HFF-Myc (cell line): ENCODE measurements at regions not wholly inside any gene's neighbourhood (a gene's known extent, or its start where the extent isn't known, plus 50 kb on each side); places are given as distances from the start of the nearest gene placed in this dataset.

ENCODE experiments used
- DNase-seq: peaks from one replicate; pipeline ENCODE4 v3.0.0-alpha.2; 2011; ENCODE audit warnings: low read depth; ENCODE audit errors: extremely low read depth
- H3K4me3 ChIP-seq: replicated peaks from 2 replicates; pipeline ENCODE4 v1.5.1; 2011; ENCODE audit warnings: low read depth, mild to moderate bottlenecking, control low read depth, low read length
- CTCF ChIP-seq: IDR thresholded peaks from 2 replicates; pipeline ENCODE4 v1.5.1; 2012; ENCODE audit warnings: mild to moderate bottlenecking, low read depth, low read length, control low read depth; ENCODE audit errors: missing control alignments

DNA sequence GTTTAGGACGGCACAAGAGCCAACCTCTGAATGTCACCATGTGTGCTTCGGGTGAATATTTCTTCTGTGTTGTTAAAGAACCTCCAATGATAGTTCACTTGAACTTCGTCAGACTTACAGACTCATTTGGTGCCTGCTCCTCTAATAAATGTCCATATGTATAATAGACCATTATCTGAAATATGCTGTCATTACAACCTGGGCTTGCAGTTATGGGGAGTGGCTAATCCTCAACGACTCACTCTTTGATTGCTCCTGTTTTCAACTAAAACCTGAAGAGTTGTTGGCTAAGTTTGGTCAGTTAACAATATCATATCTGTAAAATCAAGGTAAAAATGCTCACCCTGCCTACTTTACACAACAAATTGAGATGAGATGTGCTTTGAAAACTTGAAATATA lies 298.7 kb upstream of the PTGER4 start:
- H3K4me3 ChIP-seq = no peak overlapping the region
- no peak for TF ChIP-seq CTCF
- no peak for DNase-seq

- no peak for DNase-seq
Measured at GRCh38 chr5:40378396-40379177, 301.1 kb upstream of the PTGER4 start.

DNA sequence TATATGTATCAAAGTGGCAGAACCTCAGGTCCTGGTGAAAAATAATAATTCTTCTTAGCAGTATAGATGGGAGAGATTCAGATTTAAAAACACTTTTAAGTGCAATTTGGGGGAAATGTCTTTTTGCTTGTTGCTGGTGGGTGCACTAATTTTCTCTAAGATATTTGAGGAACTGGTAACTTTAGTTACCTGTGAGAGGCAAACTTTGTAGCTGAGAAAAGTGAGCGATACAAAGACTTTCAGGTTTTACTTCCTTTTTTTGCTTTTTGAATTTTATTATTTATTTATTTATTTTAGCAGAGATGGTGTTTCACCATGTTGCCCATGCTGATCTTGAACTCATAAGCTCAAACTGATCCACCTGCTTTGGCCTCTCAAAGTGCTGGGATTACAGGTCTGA lies 303.1 kb upstream of the PTGER4 start:
- TF ChIP-seq CTCF = no peak
- DNase-seq = no peak

More at GRCh38 chr5:40378396-40379177, 301.1 kb upstream of the PTGER4 start:
- TF ChIP-seq CTCF = no peak
- no peak overlapping the region for H3K4me3 ChIP-seq

GRCh38 chr5:40374853-40375252 lies 304.9 kb upstream of the PTGER4 start:
- no peak overlapping the region for H3K4me3 ChIP-seq
- DNase-seq = no peak
- TF ChIP-seq CTCF = no peak

More for the DNA sequence above, 303.1 kb upstream of the PTGER4 start:
- no peak overlapping the region for H3K4me3 ChIP-seq

DNA sequence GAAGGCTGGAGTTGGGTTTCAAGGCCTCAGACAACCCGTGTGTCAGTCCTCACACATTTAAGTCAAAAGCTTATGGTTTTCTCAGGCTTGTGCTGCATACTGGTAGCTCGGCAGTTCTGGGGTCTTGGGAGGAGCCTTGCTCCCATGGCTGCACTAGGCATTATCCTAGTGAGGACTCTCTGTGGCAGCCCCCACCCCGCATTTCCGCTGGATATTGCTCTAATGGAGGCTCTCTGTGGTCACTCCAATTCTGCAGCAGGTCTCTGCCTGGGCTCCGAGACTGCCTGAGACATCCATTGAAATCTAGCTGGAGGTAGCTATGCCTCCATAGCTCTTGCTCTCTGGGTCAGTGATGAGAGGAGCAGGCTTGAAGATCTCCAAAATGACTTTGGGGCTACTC lies 311.5 kb upstream of the PTGER4 start:
- no peak for TF ChIP-seq CTCF
- no peak overlapping the region for H3K4me3 ChIP-seq
- no peak for DNase-seq

DNA sequence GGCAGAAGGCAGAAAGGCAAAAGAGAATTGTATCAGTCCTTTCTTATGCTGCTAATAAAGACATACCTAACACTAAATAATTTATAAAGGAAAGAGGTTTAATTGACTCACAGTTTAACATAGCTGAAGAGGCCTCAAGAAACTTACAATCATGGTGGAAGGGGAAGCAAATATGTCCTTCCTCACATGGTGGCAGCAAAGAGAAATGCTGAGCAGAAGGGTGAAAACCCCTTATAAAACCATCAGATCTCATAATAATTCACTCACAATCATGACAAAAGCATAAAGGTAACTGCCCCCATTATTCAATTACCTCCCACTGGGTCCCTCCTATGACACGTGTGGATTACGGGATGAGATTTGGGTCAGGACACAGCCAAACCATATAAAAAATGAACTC lies 312.5 kb upstream of the PTGER4 start:
- no peak overlapping the region for H3K4me3 ChIP-seq
- no peak for DNase-seq
- TF ChIP-seq CTCF = no peak
